HG02885 (cell line): ENCODE measurements at regions not wholly inside any gene's neighbourhood (a gene's known extent, or its start where the extent isn't known, plus 50 kb on each side); places are given as distances from the start of the nearest gene placed in this dataset.
"Not testable (repeated sequence)": the region's sequence is repeated elsewhere in the genome, so short reads cannot be mapped to it uniquely, and the experiment has no call there.

Source experiments
- ATAC-seq: cut with Tn5 transposase; IDR thresholded peaks from one replicate; pipeline ENCODE4 v1.9.1; 2021; ENCODE audit warnings: mild to moderate bottlenecking; ENCODE audit not compliant: unreplicated experiment, poor library complexity

DNA sequence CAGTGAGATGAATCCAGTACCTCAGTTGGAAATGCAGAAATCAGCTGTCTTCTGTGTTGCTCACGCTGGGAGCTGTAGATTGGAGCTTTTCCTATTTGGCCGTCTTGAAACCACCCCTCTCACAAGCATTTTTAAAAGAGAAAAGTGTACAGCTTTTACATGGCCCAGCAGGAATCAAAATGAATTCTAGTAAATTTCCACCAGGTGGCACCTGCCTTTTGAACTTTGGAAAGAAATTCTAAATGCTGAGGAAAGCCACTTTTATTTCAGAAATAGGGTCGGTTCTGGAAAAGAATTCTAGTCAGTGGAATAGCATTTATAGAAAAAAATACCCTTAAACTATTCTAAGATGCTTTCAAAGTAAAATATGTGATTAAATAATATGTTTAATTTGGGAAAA lies 647.8 kb downstream of the CD109 start:
- ATAC-seq, result no peak

DNA sequence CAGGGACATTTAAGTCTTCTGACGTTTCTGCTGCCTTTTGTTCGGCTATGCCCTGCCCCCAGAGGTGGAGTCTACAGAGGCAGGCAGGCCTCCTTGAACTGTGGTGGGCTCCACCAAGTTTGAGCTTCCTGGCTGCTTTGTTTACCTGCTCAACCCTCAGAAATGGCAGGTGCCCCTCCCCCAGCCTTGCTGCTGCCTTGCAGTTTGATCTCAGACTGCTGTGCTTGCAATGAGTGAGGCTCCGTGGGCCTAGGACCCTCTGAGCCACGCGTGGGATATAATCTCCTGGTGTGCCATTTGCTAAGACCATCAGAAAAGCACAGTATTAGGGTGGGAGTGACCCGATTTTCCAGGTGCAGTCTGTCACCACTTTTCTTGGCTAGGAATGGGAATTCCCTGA lies 647.3 kb downstream of the CD109 start:
- not testable (repeated sequence) for ATAC-seq

DNA sequence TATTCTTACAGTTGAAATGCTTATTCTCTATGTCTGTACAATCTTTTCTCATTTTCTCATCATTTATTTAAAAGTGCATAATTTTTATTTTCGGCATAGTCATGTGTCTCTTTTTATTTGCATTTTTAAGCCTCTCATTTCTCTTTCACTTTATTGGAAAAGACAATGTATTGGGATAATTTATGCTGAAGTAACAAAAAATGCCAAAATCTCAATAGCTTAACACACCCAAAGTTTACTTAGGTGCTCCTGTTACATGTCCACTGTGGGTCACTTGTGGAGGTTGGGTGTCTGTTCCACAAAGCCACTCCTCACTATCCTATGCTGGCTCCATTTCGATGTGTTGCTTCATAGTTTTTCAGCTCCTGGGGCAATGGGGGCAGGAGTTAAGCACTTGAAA lies 638.7 kb downstream of the CD109 start:
- ATAC-seq, result no peak

DNA sequence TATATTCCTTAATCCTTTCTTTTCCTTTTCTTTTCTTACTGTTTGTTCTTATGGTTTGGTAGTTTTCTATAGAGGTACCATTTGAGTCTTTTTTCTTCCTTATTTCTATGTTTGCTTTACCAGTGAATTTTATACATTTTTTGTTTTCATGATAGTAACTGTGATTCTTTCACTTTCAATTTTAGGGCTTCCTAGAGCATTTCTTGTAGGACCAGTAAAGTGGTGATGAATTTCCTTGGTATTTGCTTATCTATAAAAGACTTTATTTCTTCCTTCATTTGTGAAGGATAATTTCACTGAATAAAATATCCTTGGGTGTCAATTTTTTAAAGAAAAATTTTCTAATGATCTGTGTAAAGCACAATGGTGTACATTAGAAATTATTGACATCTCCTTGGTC lies 637.4 kb downstream of the CD109 start:
- ATAC-seq, result no peak

DNA sequence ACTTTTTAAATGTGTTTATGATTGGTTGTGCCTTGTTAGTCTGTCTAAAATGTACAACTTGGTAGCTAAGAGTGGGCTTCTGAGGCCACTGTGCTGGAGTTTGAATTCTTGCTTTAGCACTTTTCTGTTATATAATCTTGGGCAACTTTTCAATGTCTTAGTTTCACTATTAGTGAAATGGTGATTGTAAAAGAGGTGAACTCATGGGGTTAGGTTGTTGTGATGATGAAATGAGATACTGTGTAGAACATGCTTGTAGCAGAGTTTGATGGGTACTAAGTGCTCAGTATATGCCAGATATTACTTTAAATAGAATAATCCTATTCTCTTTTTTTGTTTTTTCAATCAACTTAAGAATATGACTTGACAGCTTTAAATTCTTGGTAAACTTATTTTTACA lies 624.7 kb downstream of the CD109 start:
- no peak for ATAC-seq

DNA sequence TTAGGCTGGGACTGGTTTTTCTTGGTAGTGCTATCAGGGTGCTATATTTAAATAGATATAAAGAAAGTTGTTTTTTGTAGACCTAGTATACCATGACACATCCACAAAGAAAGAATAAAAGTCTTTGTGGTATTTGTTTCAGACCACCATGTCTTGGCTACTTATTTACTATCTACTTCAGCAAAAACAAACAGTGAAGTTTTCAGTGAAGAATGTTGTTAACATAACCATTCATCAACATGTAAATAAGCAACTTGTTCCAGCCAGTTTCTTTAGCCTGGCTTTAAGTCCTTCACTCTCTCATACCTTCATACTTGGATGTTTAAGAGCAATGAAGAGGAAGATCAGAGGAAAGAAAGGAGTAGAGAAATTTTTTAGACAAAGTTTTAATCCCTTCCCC lies 624.1 kb downstream of the CD109 start:
- ATAC-seq, result no peak

DNA sequence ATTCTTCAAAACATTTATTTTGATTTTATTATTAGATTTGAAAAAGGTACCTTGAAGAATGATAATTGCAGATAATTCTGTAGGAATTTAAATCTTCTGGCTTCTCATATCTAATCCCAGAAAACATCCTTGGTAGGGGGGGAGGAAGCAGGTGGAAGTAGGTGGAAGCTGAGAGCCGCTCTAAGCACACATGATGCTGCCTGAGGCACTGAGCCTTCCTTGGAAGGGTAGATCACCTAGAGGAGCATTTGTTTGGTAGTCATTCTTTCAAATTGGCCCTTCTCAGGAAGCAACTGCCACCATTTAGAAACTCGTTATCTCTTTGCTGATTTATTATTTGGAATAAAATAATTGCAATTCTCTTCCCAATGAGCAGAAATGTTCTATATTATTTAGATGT lies 623.3 kb downstream of the CD109 start:
- ATAC-seq, result no peak

DNA sequence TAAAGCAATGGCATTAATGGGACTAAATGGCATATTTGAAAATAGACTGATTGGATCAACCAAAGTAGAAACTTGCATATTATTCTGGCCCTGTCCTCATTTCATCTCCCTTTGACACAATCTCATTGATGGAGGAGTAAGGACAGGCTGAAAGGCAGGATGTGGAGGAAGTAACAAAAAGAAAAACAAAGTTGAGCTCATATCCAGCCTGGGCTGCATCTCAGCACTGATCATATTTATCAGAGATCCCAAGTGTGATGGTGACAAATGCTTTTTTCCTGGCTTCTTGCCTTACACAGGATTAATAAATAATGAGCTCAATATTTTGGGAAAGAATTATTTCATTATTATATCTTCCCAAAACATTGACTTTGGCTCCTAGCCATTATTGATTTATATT lies 622.7 kb downstream of the CD109 start:
- no peak for ATAC-seq

DNA sequence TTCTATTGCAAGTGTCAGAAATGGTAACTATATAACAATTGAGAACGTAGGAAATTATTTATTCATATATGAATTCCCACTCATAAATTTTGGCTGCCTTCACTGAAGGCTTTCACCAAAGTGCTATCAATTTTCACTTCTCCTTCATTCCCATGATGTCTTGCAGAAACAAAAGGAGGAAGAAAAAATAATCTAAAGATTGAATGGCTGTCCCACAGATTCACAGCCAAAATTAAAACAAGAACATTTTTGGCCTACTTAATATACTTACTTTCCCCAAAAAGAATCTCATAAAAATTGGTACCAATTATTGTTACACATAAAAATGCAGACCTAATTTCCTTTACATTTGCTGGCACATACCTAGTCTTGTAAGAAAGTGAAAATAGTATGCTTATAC lies 616.1 kb downstream of the CD109 start:
- no peak for ATAC-seq

DNA sequence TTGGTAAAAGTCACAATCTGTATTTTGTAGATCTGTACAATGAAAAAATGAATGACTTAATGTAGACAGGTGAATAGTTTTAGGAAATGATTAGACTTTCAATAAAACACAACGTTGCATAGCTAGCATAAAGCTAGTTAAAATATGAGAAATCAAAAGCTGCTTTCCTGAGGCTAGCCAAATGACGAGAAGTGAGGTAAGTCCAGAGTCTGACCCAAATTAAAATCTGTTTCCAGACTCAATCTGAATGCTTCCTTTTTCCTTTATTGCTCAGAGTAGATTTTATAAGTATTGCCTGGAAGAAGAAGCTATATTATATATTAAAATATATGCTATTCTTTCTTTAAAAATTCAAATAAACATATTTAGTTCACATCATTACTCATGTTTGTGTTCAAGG lies 615.4 kb downstream of the CD109 start:
- no peak for ATAC-seq

DNA sequence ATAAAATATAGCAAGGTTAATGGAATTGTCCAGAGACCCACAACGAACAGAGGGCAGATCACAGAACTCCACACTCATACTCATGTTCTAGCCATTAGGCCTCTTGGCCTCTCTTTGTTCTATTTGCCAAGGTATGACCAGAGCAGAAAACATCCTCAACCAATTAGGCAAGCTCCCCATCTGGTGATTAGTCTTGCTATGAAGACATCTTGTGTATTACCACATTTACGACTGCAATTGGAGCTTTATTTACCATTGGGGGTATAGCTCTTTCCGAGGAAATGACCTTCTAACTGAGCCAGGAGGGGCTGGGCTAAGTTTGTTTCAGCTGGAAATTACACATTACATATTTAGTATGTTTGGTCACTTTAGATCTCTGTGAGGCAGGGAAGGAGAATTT lies 593.9 kb downstream of the CD109 start:
- ATAC-seq, result no peak

DNA sequence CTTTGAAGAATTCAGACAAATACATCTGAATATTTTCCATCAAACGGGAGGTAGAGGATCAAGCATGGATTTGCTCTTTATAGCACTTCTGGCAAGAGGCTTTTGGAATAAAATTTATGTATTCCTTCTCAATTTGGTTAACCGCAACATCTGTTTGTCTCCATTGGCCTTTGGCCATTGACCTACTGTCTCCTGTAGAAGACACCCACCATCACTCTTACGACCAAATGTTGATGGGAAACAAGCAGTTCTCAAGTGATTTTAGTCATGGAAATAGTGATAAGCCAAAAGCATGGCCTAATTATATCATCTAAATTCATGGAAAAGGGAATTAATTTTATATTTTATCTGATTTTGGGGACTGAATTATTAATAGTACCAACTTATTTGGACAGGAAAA lies 591.9 kb downstream of the CD109 start:
- no peak for ATAC-seq

DNA sequence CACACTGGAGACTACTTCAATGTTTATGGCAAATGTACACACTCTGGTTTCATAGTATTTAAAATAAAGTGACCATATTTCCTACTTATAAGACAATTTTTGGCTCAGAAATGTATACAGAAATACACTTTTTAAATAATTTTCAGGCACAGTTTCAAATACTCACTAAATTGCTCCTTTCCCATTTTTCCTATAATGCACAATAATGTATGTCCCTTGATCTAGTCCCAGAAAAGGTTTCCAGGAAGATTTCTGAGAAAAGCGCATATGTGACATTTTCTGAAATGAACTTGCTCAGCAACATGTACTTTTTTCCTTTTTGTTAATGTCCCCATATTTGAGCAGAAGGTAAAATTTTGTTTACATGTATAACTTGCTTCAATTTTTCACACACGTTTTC lies 591.4 kb downstream of the CD109 start:
- no peak for ATAC-seq

DNA sequence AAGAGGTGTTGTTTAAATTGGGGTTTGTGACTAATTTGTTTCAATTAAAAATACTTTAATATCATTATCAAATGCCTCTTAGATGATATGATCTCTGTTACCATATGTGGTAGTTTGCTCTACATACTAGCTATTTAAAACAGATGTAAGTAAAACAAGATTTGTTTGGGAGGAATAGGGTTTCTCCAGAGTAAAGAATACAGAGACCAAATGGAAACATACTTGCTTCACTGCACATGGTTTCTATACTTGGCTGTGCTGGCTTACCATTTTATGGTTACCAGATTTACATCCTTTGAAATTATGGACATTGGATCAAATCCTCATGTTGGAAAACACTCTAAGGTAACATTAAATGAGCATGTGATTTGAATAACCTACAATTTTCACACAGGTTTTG lies 588.3 kb downstream of the CD109 start:
- no peak for ATAC-seq

DNA sequence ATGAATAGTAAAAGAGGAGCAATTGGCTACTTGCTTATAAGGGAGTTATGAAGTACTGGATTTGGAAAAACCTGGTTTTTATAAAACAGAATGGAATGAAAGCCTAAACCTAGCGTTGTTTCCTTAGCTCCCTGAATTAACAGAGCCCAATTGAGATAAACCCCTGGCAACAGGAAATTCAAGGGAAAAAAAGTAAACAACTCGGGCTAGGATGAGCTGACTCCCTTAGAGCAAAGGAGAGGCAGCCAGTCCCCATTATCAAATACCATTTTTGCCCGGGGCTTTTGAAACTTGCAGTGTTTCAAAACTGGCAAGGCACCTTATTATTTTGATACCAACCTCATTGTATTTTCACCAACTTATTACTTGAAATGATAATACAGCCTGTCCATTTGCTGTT lies 587.5 kb downstream of the CD109 start:
- ATAC-seq, result no peak

DNA sequence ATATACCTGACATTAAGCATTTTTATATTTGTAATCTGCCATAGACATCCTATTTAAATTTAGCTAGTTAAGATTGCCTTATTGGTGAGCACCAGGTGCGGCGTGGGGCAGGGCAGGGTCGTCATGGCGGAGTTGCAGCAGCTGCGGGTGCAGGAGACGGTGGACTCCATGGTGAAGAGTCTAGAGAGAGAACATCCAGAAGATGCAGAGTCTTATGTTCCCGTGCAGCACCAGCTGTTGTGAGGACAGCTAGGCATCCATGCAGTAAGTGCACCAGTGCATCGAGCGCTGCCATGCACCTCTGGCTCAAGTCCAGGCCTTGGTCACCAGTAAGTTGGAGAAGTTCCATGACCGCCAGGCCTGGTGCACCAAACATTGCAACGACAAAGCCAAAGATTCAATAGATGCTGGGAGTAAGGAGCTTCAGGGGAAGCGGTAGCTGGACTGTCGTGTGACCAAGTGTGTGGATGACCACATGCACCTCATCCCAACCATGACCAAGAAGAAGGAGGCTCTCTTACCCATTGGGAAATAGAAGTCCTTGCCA lies 586.2 kb downstream of the CD109 start:
- no peak for ATAC-seq

DNA sequence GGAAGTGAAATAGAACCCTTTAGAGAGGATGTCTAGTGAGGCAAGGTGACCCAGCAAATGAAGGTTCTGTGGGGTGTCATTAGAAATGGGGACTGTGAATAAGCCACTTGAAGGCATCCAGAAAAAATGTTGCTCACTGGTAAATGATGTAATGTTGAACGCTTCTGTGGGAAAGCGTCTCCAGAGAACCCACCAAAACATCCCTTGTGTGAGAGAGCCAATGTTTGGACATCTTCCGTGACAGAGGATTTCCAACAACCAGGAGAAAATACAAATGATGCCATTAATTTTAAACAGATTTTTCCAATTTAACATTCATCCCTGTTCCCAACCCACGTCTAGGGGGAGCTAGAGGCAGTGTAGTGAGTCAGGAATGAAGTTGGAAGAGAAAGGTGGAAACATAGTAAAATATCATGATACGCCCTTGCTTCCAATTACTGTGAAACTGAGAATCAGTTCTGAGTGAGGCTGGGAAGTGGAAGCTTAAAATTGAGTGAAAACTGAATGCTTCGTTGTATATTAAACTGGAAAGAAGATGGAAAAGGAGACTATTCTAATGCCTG lies 584.2 kb downstream of the CD109 start:
- ATAC-seq, result no peak

DNA sequence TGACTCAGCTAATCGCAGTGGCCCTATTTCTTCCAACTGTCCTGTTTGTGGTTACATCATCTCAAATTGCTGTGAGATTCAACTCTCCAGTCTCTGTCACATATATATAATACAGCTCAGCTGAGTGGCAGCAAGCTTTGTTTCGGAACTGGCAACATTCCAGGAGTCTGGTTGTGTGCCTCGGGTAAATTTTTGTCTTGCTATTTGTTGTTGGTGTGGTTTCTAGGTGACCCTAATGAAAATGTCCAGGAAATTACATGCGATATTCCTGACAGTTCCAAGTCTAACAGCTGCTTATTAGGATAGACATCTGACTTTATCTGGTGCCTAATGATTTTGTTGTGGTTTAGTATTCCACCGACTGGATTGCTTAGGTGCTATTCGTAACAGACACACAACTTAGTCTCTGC lies 581.8 kb downstream of the CD109 start:
- ATAC-seq, result no peak

DNA sequence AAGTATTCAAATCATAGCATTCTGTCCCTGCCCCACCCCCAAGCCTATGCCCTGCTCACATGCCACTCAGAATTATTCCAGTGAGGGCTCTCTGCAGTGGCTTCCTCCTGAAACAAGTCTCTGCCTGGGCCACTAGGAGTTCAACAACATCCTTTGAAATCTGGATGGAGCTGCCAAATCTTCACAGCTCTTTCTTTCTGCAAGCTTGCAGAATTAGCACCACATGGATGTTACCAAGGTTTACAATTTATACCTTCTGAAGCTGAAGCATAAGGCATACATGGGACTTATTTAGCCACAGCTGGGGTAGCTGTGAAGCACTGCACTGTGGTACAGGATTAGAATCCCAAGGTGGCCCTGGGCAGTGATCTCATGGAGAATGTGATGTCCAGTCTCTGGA lies 577.5 kb downstream of the CD109 start:
- ATAC-seq, result no peak

DNA sequence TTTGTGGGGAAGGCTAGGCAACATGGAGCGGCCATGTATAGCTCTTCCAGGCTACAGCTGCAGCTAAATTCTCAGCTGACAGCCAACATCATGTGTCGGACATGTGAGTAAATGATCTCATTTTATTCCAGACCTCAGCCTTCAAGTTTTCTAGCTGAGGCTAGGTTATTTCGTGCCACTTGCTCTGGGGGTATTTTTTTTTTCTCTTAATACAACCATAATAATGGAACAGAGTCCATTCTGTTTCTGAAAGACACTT lies 573.5 kb downstream of the CD109 start:
- ATAC-seq, result no peak

DNA sequence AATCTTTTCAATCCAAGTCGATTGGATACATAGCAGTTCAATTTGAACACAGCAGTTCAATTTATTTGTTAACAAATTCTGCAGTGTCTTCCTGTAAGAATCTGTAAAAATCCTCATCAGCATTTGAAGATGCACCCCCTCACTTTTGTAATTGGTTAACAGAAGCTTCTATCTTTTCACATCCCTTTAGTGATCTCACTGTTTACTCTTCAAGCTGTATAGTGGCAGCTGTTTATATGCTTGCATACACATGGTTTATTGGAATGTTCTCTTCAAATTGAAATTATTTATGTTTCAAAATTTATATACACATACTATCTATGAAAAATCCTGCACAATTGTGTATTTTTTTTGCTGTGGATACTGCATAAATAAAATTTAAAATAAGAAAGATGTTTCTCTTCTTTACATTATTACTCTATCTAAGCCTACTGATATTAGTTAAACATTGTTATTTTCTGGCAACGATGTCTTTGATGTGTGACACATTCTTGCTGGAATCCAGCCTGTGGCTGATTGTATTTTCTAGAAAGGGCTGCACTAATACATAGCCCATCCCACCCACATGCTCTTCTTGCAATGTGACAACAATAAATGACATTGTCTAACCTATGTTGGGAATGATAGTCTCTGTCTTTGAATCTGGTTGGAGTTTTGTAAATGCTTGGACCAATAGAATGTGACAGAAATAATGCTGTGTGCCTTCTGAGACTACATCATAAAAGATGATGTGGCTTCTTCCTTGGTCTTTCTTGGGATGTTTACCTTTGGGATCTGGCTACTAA lies 573.0 kb downstream of the CD109 start:
- ATAC-seq, result no peak

DNA sequence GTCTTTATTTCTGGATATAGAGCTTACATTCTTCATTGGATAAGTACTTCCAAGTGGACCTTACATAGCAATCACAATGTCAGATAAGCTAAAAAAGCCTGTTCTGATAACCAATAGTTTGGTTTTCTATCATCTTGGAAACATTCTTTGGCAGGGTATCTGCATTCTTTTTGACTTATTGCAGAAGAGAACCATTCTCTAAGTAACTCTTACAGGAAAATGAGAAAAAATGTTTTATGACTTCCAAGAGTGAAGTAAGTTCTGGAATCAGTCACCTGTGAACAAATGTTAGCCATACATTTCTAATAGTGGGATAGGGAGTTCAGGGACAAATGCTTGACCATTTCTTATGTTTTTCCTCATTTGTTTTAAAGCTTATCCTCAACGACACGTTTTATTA lies 564.0 kb downstream of the CD109 start:
- ATAC-seq, result no peak
